Spleen (tissue), 11 donors: ENCODE measurements at regions not wholly inside any gene's neighbourhood (a gene's known extent, or its start where the extent isn't known, plus 50 kb on each side); places are given as distances from the start of the nearest gene placed in this dataset.

ENCODE experiments used
- DNase-seq: peaks from one replicate; pipeline ENCODE4 v3.0.0-alpha.2; 2020
- H3K27ac ChIP-seq, 8 donors: fragments of 200-600 bp; sonication (generic) in 7 of 8; 1 replicate in 4 of 8; 2 replicates in 4 of 8; pipeline versions ENCODE4 v1.5.0 to v1.8.0; 2016 to 2021; ENCODE audit warnings: inconsistent platforms in 4 of 8, mild to moderate bottlenecking in 4 of 8, moderate library complexity in 1 of 8
- H3K27me3 ChIP-seq, 7 donors: fragments of 200-600 bp; sonication (generic) in 6 of 7; replicated peaks in 1 of 7; 1 replicate in 4 of 7; 2 replicates in 3 of 7; pipeline versions ENCODE4 v1.5.0 to v1.8.0; 2016 to 2021; ENCODE audit warnings: inconsistent platforms in 3 of 7, mild to moderate bottlenecking in 1 of 7
- H3K36me3 ChIP-seq, 6 donors: fragments of 200-600 bp; sonication (generic) in 5 of 6; 1 replicate in 4 of 6; 2 replicates in 2 of 6; pipeline versions ENCODE4 v1.5.0 to v1.8.0; 2016 to 2021; ENCODE audit warnings: inconsistent platforms in 2 of 6
- H3K4me1 ChIP-seq, 6 donors: fragments of 200-600 bp; sonication (generic) in 5 of 6; 1 replicate in 3 of 6; 2 replicates in 3 of 6; pipeline versions ENCODE4 v1.5.0 to v1.8.0; 2016 to 2021; ENCODE audit warnings: inconsistent platforms in 3 of 6
- H3K4me3 ChIP-seq, 8 donors: fragments of 200-600 bp; sonication (generic) in 7 of 8; 1 replicate in 4 of 8; 2 replicates in 4 of 8; pipeline versions ENCODE4 v1.5.0 to v1.8.0; 2016 to 2021; ENCODE audit warnings: inconsistent platforms in 4 of 8, mild to moderate bottlenecking in 4 of 8, moderate library complexity in 2 of 8
- H3K9me3 ChIP-seq, 8 donors: fragments of 200-600 bp; sonication (generic) in 7 of 8; 1 replicate in 4 of 8; 2 replicates in 4 of 8; pipeline versions ENCODE4 v1.5.0 to v1.8.0; 2016 to 2021; ENCODE audit warnings: inconsistent platforms in 4 of 8
- POLR2A ChIP-seq, 3 donors: fragments of 450-650 bp; IDR thresholded peaks; one replicate each; pipeline ENCODE4 v1.5.1; 2017; ENCODE audit warnings: antibody characterized with exemption in 3 of 3, mild to moderate bottlenecking in 1 of 3
- POLR2AphosphoS5 ChIP-seq, 3 donors: sonication (generic); formaldehyde crosslinking; IDR thresholded peaks; one replicate each; pipeline ENCODE4 v1.5.1; 2017; ENCODE audit warnings: antibody characterized with exemption in 3 of 3
- WGBS, 5 donors: extraction: QIAGEN DNeasy Blood & Tissue Kit in 3 of 5; methylation state at CpG; one replicate each; pipeline versions ENCODE4 v1.1.5 to v1.1.7; 2013 to 2018; 5-methylcytosine and 5-hydroxymethylcytosine counted together
- intact Hi-C: fragments of 100-400 bp; cut with DNase I; formaldehyde crosslinking; loops from one replicate; pipeline ENCODE4 v1.15.0; 2023; ENCODE audit warnings: low total_unique reads
- TF ChIP-seq, protein P1 (sequence below), 11 experiments: fragments of 200-600 bp in 7 of 11; fragments of 450-650 bp in 4 of 11; sonication (generic) in 4 of 11; IDR thresholded peaks in 8 of 11; conservative IDR thresholded peaks in 3 of 11; 1 replicate in 7 of 11; 2 replicates in 4 of 11; pipeline versions ENCODE4 v1.4.0 to v1.8.0; 2016 to 2021; ENCODE audit warnings: antibody characterized with exemption in 11 of 11, inconsistent platforms in 4 of 11, mild to moderate bottlenecking in 1 of 11
- donor health status: healthy with polysubstance abuse.
- donor health status: DM: no; HTN: no; CAD: no; lungs with moderate emphysema.
- donor health status: DM: no; HTN: no; CAD: no.
- donor health status: Bipolar disorder and iron deficiency.
- donor health status: healthy.
- donor health status: DM: no; HTN: no; CAD: no.
- donor health status: DM: yes; HTN: yes; CAD: no.

DNA sequence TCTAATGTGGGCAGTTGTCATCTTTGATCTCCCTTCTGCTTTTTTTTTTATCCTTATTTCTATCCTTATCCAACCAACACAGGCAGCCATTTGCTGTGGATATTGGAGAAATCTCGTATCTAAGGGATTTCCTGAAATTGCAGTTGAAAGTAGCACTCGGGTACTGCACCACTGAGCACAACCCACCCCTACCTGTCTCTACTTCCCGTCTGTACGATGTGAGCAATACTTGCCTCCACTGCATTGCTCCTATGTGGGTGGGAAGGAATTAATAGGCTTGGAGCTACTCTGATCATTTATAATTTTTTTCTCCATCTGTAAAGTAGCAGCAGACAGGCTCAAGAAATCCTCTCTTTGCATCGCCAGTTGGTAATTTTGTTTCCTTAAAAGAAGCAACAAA lies 300.4 kb downstream of the SNAPC1 start:
- Histone ChIP-seq H3K36me3 (no peaks in the 10 kb centered on the region), H3K27me3 (no peaks in the 10 kb centered on the region), H3K4me1 (peaks cover 0 to 18% (median 7%) of the 10 kb centered on the region in 6 donors), H3K9me3 (no peaks in the 10 kb centered on the region), H3K4me3 (peak overlapping the region in 1 of 8 donors; percentile 4), H3K27ac (no peak overlapping the region)
- WGBS, 5 donors, result 55 to 68% (median 63%) methylated on average over 5 of the region's 5 CpGs
- TF ChIP-seq POLR2A (IDR thresholded peaks at IDR 0.05) (no peak), POLR2AphosphoS5 (IDR thresholded peaks at IDR 0.05) (no peak)
- TF ChIP-seq, protein P1, sequence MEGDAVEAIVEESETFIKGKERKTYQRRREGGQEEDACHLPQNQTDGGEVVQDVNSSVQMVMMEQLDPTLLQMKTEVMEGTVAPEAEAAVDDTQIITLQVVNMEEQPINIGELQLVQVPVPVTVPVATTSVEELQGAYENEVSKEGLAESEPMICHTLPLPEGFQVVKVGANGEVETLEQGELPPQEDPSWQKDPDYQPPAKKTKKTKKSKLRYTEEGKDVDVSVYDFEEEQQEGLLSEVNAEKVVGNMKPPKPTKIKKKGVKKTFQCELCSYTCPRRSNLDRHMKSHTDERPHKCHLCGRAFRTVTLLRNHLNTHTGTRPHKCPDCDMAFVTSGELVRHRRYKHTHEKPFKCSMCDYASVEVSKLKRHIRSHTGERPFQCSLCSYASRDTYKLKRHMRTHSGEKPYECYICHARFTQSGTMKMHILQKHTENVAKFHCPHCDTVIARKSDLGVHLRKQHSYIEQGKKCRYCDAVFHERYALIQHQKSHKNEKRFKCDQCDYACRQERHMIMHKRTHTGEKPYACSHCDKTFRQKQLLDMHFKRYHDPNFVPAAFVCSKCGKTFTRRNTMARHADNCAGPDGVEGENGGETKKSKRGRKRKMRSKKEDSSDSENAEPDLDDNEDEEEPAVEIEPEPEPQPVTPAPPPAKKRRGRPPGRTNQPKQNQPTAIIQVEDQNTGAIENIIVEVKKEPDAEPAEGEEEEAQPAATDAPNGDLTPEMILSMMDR (IDR thresholded peaks at IDR 0.05 in 8 of 11, conservative IDR thresholded peaks at IDR 0.05 in 3 of 11), result no peak
- no peak for DNase-seq
- intact Hi-C loops, result no loop called here

DNA sequence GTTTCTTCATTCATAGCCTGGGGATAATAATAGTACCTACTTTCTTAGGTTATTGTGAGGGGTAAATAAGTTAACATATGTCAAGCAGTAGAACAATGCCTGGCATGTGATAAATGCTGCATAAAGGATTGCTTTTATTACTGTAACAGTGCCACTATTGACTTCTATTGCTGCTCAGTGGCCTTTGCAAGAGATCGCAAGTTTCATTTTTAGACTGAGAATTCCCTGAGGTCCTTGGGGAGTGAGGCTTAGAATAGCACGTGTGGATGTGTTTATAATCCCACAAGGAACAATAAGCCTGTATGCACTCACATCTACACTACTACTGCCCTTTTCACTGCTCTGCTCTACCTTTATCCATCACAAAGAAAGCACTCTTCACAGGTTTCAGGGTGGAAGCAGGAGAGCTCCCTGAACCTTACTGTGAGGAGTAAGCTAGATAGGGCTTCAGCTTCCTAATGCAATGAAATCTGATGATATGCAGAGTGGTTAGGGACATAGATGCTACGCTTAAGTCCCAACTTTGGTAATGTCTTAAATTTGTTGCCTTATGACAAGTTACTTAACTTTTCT lies 302.6 kb downstream of the SNAPC1 start:
- no peaks in the 10 kb centered on the region for H3K27me3 ChIP-seq
- H3K27ac ChIP-seq, result no peak overlapping the region
- intact Hi-C loops, result no loop called here
- H3K4me1 ChIP-seq, result peaks cover 0 to 18% (median 7%) of the 10 kb centered on the region in 6 donors
- DNase-seq, result no peak
- H3K9me3 ChIP-seq, result no peaks in the 10 kb centered on the region
- H3K36me3 ChIP-seq, result no peaks in the 10 kb centered on the region
- TF ChIP-seq POLR2A (IDR thresholded peaks at IDR 0.05), result no peak
- no peak for TF ChIP-seq POLR2AphosphoS5 (IDR thresholded peaks at IDR 0.05)
- TF ChIP-seq, protein P1 (IDR thresholded peaks at IDR 0.05 in 8 of 11, conservative IDR thresholded peaks at IDR 0.05 in 3 of 11), result no peak
- H3K4me3 ChIP-seq, result no peak overlapping the region
- 56 to 70% (median 65%) methylated on average over 3 of the region's 3 CpGs for WGBS, 5 donors

DNA sequence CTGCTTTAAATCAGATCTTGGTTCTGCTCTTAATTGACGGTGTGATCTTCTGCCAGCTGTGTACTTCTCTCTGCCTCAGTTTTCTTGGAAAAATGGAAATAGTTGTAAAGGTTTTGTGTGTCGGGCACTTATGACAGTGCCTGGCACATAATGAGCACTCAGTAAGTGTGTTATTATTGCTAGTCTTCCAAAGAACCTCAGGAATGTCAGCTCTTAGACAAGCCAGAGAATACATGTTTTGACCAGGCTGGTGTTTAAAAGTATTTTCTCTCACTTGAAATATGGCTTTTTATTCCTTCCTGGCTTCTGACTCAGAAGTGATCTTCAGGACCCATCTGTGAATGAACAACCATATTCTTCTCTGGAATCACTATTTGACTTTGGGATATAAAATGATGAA lies 304.1 kb downstream of the SNAPC1 start:
- WGBS, 5 donors, result 81 to 97% (median 86%) methylated on average over 2 of the region's 2 CpGs
- Histone ChIP-seq H3K4me1 (peaks cover 0 to 18% (median 7%) of the 10 kb centered on the region in 6 donors), H3K27me3 (no peaks in the 10 kb centered on the region), H3K36me3 (no peaks in the 10 kb centered on the region), H3K27ac (no peak overlapping the region), H3K4me3 (no peak overlapping the region), H3K9me3 (no peaks in the 10 kb centered on the region)
- no peak for DNase-seq
- TF ChIP-seq POLR2AphosphoS5 (IDR thresholded peaks at IDR 0.05), result no peak
- TF ChIP-seq POLR2A (IDR thresholded peaks at IDR 0.05), result no peak
- TF ChIP-seq, protein P1 (IDR thresholded peaks at IDR 0.05 in 8 of 11, conservative IDR thresholded peaks at IDR 0.05 in 3 of 11), result no peak
- intact Hi-C loops, result no loop called here

DNA sequence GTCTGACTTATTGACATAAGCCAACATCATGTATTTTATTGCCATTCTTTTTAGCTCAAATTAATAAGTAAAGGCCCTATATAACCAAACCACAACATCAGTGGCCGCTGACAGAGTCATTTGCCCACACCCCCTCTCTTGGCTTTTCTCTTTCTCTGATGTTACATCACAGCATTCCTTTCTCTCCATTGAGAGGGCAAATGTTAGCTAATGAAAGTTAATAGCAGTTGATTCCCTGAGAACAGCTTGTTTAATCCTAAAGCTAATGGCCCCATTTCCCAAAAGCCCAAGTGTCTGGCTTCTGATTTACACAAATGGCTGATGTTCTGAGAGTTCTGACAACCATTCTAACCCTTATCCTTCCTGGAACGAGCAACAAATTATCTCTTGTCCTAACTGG lies 308.8 kb downstream of the SNAPC1 start:
- H3K9me3 ChIP-seq, result no peaks in the 10 kb centered on the region
- TF ChIP-seq, protein P1 (IDR thresholded peaks at IDR 0.05 in 8 of 11, conservative IDR thresholded peaks at IDR 0.05 in 3 of 11), result no peak
- no peak for TF ChIP-seq POLR2AphosphoS5 (IDR thresholded peaks at IDR 0.05)
- no peak for TF ChIP-seq POLR2A (IDR thresholded peaks at IDR 0.05)
- H3K27me3 ChIP-seq, result no peaks in the 10 kb centered on the region
- H3K4me1 ChIP-seq, result no peaks in the 10 kb centered on the region
- no peak for DNase-seq
- intact Hi-C loops, result no loop called here
- WGBS, 5 donors, result 69 to 81% (median 80%) methylated on average over 2 of the region's 2 CpGs
- H3K27ac ChIP-seq, result no peak overlapping the region
- no peak overlapping the region for H3K4me3 ChIP-seq
- H3K36me3 ChIP-seq, result no peaks in the 10 kb centered on the region
